ENCODE measurements at regions not wholly inside any gene's neighbourhood (a gene's known extent, or its start where the extent isn't known, plus 50 kb on each side); places are given as distances from the start of the nearest gene placed in this dataset.
A peak's percentile ranks its signal among the peaks of the same experiment; 100 is the strongest.
"Not testable (repeated sequence)": the region's sequence is repeated elsewhere in the genome, so short reads cannot be mapped to it uniquely, and the experiment has no call there.

DNA sequence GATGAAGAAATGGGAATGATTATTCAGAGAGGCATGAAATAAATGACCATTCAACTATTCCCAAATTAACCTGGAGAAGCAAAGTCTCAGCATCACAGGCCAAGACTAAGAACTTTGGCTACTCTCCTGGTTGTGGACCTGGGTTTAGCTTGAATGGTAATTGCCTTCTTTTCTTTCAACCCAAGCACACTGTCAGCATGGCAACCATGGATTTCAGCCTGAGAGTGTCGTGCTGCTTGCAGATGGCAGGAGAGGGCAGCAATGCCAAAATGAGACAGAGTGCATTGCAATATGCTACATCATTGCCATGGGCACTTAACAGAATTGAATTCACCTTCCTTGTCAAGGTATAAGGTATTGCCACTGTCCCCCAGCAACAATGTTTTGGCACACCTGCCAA is 767.2 kb downstream of the REEP3 start:
- DNase-seq = peak in 23 of 56 donors; percentile 3 to 47 (median 11)

DNA sequence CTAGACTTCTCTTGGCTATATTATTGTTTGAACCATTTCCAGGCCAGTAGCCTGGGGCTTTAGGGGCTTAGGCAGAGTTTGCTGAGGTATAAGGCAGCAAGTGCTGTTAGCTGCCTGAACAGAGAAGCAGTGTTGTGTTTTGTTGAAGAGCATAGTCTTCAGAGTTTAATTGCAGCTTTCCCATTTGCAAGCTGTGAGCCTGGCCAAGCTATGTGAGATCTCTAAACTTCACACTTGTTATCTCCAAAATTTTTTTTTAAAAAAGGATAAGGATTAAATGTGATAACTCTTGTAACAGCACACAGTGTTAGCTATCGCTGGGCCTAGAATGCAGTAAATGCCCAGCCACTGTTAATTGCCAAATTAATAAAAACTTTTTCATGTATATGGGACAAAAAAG is 782.4 kb downstream of the REEP3 start:
- no peak for DNase-seq

DNA sequence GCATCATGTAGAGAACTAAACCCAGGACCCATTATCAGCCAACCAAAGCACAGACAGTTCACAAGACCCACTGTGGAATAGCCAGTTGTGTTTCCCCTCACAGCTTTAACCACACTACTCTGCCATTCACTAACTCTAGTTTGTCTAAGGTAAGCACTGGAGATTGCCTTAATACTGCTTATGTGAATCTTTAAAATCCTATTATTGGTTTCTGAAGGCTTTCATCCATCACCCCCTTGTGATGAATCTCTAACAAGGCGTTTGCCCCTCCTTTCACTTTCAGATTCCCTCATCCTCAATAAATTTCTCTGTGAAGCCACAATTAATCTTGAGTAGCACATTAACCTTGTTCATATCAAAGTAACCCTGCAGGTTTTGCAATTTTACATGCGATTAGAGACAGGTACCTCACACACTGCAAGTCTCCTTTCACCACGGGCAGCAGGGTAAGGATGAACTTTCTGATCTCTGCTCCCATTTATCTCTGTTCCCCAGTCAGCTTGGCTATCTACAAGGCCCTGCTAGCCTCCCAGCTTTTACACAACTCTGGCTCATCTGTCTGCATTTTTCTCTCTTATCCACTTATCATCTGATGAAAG is 785.6 kb downstream of the REEP3 start:
- no peak for DNase-seq

DNA sequence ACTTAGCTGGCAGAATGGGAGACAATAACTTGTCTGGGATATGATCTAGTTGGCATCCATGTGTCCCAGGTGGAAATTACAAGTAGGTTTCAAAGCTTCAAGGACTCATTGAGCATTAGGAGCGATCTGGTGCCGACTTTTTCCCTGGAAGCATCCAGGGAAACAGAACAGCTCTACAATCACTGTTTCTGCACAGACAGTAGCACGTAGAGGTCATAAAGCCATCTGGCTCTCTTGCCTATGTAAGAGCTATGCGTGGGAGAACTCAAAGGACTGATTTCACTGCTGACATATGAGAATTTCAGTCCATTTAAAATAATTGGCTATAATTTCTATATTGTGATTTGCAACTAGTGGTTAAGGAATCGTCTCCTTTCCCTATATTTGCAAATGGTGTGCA is 791.7 kb downstream of the REEP3 start:
- DNase-seq = no peak

DNA sequence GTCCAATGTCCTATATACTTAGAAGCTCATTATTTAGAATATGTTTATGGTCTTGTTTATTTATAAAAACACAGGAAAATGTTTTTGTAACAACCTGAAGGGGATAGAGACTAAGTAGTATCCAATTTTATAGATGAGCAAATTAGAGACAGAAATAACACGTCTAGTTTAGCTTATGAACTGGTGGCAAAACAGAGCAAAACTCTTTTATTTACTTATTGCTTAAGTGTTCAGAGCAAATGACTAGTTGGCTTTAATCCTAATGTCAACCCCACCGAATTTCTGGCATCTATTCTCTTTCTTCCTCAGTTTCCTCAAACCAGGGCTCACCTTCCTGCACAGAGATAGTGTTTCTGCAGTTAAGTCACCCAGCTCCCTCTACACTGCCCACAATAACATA is 792.8 kb downstream of the REEP3 start:
- DNase-seq = no peak

DNA sequence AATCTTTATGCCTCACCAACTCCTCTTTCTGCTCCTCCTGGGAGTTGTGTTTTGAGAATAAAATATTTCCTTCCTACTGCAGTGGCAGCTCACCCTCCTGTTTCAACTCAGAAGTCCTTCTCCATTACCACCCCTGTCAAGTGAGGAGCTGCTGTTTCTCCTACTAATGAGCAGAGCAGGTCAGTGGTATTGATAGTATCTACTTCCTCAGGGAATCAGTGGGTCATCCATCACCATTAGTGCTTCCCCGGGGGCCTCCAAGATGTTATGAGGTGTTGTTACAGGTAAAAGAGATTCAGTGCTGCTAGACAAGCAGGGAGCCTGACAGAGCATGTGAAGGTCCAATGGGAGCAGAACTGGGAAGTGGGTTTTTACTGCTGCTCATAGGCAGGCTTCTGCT is 795.2 kb downstream of the REEP3 start:
- no peak for DNase-seq

DNA sequence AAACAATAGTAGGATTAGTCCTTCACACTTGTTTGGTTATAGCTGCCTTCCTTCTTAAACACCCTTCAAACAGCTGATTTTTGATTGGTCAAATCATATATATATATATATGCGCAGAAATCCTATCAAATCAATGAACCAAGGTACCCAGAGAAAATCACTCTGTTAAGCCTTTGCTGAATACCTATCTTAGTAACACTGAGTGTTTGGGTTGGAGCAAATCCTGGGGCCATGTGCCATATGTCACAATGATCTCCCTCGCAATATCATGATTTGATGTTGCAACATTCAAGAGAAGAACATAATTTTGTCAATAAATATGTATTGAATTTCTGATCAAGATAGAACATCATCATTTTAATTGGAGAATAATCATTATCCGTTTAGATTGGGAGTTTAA is 795.6 kb downstream of the REEP3 start:
- DNase-seq = no peak

DNA sequence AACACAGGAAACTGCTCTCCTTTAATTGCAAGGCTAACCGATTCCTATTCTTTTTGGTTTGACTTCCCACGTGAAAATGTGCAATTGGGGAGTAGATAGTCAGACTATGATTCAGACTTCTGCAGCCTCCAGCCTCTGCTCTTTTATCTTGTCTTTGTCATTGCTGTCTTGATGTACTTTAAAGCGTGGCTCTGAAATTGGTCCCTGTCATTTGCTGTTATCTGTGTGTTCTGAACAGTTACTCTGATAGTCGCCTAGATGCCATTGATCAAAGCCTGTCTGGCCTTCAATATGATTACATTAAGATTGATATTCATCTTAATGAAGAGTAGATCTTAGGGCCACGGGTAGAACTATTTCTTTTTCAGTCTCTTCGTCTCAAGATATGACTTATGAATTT is 799.2 kb downstream of the REEP3 start:
- DNase-seq = no peak

DNA sequence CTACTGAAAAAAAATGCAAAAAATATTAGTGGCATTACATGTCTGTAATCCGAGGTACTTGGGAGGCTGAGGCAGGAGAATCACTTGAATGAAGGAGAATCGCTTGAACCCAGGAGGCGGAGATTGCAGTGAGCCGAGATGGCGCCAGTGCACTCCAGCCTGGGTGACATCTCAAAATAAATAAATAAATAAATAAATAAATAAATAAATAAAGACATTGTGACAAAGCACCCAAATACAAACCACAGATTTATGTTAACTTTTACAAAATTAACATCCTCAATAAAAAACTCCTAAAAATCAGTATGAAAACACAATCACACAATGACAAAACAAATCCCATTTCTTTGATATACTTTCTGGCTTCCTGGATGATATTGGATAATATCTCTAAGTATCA is 808.3 kb downstream of the REEP3 start:
- no peak for DNase-seq

DNA sequence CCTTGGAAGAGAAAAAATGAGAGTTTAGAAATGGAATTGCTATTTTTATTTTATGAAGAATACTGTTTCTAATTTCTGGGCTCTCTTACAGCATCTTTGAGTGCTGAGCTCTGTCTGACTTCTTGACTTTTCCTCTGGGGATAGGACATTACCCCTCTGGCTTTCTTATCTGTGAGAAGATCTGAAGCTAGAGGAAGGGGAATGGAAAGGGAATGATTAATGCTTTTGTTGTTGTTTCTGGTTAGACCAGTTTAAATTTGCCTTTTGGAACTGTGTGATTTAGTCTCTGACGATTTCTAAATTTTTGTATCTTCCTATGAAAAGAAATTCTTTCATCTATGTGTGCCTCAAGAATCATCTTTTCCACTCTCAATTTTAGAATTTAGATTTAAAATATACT is 811.4 kb downstream of the REEP3 start:
- DNase-seq = no peak

DNA sequence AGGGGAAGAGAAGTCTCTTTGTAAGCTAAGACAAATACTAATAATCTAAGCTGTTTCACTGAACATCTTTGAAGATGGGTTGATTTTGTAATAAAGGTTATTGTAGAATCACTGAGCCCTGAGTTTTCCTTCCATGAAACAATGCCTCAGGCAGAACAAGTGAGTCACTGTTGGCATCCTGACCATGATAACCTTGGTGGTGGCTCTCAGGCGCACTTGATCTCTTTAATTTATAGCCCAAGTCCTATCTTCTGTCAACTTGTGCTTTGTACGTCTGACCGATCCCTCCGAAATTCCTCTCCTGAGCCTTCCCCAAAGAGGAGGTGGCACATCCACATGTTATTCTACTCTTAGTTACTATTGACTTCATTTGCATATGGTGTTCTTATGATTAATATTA is 812.9 kb downstream of the REEP3 start:
- no peak for DNase-seq

DNA sequence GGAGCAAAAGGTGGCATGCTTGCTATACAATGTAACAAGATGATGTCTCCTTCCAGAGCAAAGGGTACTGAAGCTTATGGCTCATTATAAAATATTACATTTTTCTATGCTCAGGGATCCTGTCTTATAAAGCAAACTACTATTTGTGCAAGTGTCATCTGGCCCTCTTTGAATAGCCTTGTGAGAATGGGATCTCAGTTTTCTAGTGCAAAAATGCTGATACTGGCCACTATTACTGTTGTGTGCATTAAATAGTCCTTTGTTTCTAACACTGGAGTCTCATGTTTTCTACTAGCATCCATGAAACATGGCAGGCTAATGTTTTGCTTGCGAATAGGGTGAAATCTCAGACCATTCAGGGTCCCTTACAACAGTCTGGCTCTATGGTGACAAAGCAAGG is 823.0 kb downstream of the REEP3 start:
- peak in 1 of 56 donors; percentile 10 for DNase-seq

DNA sequence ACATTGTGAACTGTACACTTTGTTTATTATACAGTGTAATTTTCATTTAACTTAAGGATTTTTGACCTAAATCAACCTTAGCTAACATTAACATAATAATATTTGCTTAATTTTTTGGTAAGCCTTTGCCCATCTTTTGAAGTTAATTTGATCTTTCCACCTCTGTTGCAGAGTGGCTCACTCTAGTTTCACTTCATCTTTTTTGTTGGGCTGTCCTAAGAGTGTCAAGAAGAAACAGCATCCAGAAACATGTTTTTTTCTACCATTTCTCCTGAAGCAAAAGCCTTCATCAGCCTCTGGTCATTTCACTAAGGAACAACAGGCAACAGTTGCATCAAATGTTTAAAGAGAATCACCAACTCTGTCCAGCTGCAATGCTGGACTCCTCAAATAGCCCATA is 824.7 kb downstream of the REEP3 start:
- no peak for DNase-seq

DNA sequence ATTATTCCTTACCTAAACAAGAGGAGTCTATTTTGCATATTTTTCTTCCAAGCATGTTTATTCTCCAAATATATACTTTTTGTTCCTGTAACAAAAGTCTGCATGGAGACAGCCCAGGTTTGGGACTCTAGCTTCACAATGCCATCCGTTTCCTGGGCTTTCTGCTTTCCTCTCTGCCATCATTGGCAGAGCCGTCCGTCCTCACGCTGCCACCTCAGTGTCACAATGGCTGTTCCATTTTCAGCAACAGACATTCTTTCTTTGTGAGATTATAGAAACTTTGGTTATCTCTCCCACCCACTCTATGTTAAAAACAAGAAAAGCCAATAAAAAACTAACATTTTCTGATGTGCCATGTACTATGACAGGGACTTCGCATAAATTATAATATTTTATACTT is 825.2 kb downstream of the REEP3 start:
- peak in 16 of 56 donors; percentile 0 to 38 (median 10) for DNase-seq

DNA sequence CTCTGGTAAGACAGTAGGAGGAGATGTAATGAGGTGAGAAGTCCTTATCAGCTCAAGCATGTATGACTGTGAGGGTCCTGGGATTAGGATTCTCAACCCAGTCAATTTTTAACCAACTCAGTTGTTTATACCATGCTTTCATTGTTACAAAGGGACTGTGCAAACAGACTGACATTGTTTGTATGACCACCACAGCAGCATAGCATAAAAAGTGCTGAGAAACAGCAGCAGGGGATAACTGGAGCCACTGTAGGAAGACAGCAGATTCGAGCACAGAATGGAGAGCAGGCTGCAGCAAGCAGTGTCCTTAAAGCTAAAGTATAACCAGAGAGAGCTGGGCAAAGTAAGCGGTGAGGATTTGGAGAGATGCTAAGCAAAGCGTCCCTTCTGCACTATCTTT is 829.5 kb downstream of the REEP3 start:
- DNase-seq = peak in 8 of 56 donors; percentile 0 to 24 (median 4)

DNA sequence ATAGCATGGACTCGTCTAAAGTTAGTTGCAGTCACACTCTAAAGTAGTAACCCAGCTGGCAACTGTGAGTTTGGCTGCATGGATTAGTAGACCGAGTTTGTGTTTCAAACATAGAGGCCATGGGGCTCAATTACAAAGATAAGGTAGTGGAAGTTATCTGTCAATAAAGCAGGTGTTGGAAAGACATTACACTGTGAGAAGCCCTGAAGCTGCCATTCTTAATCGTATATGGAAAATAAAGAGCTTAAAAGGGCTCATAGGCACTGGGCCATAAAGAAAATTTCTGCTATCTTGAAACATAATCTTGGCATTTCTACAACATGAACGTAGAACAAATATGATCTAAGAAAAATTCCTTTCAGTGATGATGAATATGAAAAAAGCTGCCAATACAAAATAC is 837.7 kb downstream of the REEP3 start:
- DNase-seq = no peak

DNA sequence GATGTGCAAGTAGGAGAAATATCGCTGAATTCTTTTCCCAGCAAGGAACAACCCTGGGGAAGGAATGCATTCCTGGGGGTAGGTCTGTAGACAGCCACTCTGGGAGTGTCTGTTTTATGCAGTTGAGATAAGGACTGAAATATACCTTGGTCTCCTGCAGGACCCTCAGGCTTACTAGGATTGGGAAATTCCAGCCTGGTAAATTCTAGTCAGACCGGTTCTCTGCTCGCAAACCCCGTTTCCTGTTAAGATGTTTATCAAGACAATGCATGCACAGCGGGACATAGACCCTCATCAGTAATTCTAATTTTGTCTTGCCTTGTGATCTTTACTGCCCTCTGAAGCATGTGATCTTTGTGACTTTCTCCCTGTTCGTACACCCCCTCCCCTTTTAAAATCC is 839.0 kb downstream of the REEP3 start:
- not testable (repeated sequence) for DNase-seq

DNA sequence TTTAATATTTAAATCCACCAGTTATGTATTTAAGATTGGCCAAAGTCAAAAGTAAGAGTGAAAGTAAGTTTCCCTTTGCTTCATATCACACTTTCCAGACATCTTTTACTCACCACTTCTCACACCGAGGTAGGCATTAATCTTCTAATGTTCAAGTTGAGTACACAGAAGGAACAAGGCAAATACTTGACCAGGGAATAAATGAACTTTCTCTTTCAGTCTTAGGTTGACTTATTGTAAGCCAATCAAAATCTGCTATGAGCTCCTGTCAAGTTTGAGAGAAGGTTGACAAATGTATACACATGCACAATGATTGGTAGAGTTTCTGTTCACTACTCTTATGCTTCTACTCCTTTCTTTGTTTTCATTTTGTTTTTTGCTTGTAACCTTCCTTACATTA is 842.5 kb downstream of the REEP3 start:
- DNase-seq = no peak

DNA sequence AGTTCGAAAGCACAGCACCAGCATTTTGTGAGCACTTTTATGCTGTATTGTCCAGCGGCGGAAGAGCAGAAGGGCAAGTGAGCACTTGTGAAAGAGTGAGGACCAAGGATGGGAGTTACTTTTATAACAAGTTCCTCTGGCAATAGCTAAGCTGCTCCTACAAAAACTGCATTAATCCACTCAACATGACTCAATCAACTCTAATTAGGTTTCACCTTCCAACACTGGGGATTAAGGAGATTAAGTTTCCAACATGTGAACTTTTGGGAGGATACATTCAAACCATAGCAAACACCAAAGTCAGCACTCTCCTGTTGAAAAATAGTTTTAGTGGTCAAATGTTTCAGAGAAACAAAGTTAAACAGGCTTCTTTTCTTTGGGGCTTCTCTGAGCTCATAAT is 844.5 kb downstream of the REEP3 start:
- DNase-seq = no peak

DNA sequence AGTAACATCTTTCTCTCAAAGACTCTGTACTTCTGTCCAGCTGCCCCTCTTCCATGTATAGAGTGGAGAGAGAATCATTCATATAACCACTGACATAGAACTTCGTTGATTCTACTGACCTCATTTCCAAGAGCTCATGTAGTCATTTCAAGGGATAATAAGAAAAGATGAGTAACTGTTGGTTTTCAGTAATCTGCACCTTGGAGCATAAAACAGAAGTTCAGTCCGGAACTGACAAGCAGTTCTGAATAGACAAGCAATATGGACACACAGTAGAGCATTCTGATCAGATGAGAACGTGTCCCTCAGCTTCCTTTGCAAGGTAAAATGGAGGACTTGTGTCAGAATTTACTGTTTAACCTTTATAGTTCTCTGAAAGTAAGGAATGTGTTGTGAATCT is 847.1 kb downstream of the REEP3 start:
- no peak for DNase-seq

DNA sequence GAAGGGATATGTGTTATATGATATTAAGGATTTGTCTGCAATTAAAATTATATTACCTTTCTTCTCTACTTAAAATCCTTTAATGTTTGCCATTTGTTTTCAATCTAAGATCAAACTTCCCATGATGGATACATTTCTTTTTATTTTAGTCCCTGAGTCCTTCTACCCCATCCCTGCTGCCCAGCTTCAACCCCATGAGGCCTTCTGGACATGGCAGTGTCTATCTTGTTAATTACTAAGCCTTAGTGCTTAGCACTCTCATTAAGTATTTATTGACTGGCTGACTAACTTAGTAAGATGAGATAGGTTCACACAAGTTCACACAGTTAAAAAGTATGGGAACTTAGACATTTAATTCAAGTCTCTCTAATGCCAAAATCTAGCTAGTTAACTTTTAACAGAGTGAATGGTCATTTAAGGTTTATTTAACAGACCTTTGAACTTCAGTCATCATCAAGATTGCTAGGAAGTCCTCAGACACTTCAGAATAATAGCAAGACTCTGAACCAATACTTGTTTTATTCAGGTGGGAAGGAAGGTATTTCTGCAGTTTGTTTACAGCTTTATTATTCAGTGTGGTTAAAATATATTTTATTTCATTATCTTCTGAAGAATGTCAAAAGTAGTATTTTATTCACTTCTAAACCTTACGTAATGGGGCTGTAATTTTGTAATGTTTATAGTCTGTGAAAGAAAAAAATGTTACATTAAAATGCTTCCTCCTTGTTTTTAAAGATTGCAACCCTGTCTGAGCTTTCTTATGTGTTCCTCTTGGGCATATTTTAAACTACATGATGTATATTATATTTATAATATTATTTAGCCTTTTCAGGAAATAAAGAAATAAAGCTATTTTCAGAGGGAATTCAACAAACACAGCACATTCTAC is 848.9 kb downstream of the REEP3 start:
- no peak for DNase-seq

DNA sequence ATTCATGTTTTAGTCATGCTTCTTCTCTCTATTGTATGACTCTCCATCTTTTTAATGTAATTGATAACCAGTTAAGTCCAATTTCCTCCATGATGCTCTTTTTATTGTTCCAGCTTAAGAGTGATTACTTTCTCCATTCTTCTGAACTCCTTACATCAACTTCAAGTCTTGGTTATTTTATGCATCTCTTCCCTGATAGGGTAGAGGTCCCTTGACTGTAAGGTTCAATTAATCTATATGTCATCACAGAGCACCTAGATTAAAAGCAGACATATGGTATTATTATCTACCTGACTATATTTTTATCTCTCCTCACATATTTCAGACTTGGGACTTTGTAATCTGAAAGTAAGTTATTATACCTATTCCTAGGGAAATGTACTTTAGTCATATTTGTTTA is 853.1 kb downstream of the REEP3 start:
- DNase-seq = no peak

DNA sequence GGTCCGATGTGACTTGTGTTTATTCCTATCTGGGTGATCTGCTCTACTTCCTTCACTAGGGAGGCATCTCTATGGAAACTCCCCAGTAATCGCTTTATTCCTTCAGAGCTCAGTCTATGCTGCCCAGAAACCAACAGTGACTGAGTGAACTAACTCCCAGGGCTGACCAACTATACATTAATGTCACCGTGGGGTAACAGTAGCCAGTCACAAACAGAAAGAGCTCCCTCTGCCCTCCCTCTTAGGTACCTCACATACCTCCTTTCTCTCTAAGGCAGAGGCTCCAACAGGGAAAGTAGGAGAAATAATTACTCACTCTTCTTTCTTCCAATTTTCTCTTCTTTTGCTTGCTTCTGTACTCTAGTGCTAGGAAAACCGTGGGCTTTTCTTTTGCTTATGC is 855.0 kb downstream of the REEP3 start:
- DNase-seq = no peak
